H1 (cell line): ENCODE measurements at regions not wholly inside any gene's neighbourhood (a gene's known extent, or its start where the extent isn't known, plus 50 kb on each side); places are given as distances from the start of the nearest gene placed in this dataset.

Experiments used
- CTCF ChIA-PET: fragments of 300-600 bp; sonication (Branson Sonifier 250); formaldehyde crosslinking; loops from one replicate; lab custom pipeline; 2021; ENCODE audit not compliant: partially characterized antibody; lab: Charles Lee
- POLR2A ChIA-PET: fragments of 300-600 bp; sonication (Branson Sonifier 250); formaldehyde crosslinking; loops from one replicate; lab custom pipeline; 2021; ENCODE audit warnings: inconsistent platforms; ENCODE audit not compliant: partially characterized antibody; lab: Charles Lee
- DNase-seq, 2 experiments: peaks; one replicate each; pipeline versions ENCODE4 v3.0.0 to v3.0.0-alpha.2; 2010 to 2022; ENCODE audit warnings: low spot score in 2 of 2, low read depth in 1 of 2, mixed read lengths in 1 of 2
- FAIRE-seq: peaks from 2 replicates; lab custom pipeline; 2011; peaks lifted over from hg19 to GRCh38; lab: Jason Lieb, UNC
- H2AFZ ChIP-seq: 2 replicates; pipeline ENCODE4 v1.8.1; 2012; ENCODE audit warnings: low read length, inconsistent platforms
- H2AK5ac ChIP-seq: 2 replicates; pipeline ENCODE4 v1.6.1; 2013; ENCODE audit warnings: low read depth, low read length
- H2BK120ac ChIP-seq: replicated peaks from 2 replicates; pipeline ENCODE3; 2013; ENCODE audit warnings: low read depth, low read length, inconsistent platforms
- H2BK12ac ChIP-seq: 2 replicates; pipeline ENCODE4 v1.6.1; 2013; ENCODE audit warnings: low read depth, low read length
- H2BK15ac ChIP-seq: 2 replicates; pipeline ENCODE4 v1.6.1; 2013; ENCODE audit warnings: low read length
- H2BK20ac ChIP-seq: 2 replicates; pipeline ENCODE4 v1.6.1; 2013; ENCODE audit warnings: low read length
- H2BK5ac ChIP-seq: 2 replicates; pipeline ENCODE4 v1.6.1; 2013; ENCODE audit warnings: low read depth, low read length
- H3K14ac ChIP-seq: 2 replicates; pipeline ENCODE4 v1.6.1; 2013; ENCODE audit warnings: inconsistent platforms; ENCODE audit not compliant: insufficient read length
- H3K18ac ChIP-seq: 2 replicates; pipeline ENCODE4 v1.6.1; 2013; ENCODE audit warnings: low read length; ENCODE audit errors: extremely low read depth
- H3K23ac ChIP-seq: 2 replicates; pipeline ENCODE4 v1.6.1; 2013; ENCODE audit warnings: inconsistent platforms; ENCODE audit not compliant: insufficient read length
- H3K23me2 ChIP-seq: 2 replicates; pipeline ENCODE4 v1.6.1; 2013; ENCODE audit warnings: low read depth, low read length
- H3K27ac ChIP-seq: 2 replicates; pipeline ENCODE4 v1.6.1; 2011; ENCODE audit warnings: low read depth, low read length, inconsistent platforms
- H3K27me3 ChIP-seq, 4 experiments: replicated peaks in 1 of 4; 1 replicate in 1 of 4; 2 replicates in 3 of 4; pipeline versions ENCODE4 v1.6.1 to v1.8.1; 2011 to 2013; ENCODE audit warnings: low read length in 3 of 4, mild to moderate bottlenecking in 3 of 4, inconsistent platforms in 2 of 4, mixed read lengths in 2 of 4, moderate library complexity in 1 of 4; ENCODE audit not compliant: control insufficient read depth in 3 of 4, insufficient read depth in 3 of 4; ENCODE audit errors: extremely low read depth in 1 of 4
- H3K36me3 ChIP-seq, 4 experiments: 2 replicates each; pipeline versions ENCODE4 v1.6.1 to v1.8.1; 2011 to 2013; ENCODE audit warnings: mild to moderate bottlenecking in 4 of 4, low read length in 3 of 4, moderate library complexity in 2 of 4, control low read depth in 1 of 4, inconsistent platforms in 1 of 4; ENCODE audit not compliant: insufficient read depth in 4 of 4, control insufficient read depth in 2 of 4
- H3K4ac ChIP-seq: replicated peaks from 2 replicates; pipeline ENCODE3; 2013; ENCODE audit warnings: low read length, low read depth, mixed read lengths, inconsistent platforms; ENCODE audit not compliant: insufficient read length
- H3K4me1 ChIP-seq, 4 experiments: replicated peaks in 1 of 4; 1 replicate in 1 of 4; 2 replicates in 3 of 4; pipeline versions ENCODE4 v1.6.1 to v1.8.1; 2011 to 2013; ENCODE audit warnings: low read length in 3 of 4, inconsistent platforms in 2 of 4, mixed read lengths in 1 of 4; ENCODE audit not compliant: insufficient read depth in 4 of 4, control insufficient read depth in 3 of 4
- H3K4me2 ChIP-seq, 2 experiments: 2 replicates each; pipeline versions ENCODE4 v1.6.1 to v1.8.1; 2011 to 2013; ENCODE audit warnings: low read depth in 2 of 2, low read length in 2 of 2, control low read depth in 1 of 2, inconsistent platforms in 1 of 2, mild to moderate bottlenecking in 1 of 2; ENCODE audit not compliant: insufficient read depth in 1 of 2
- H3K4me3 ChIP-seq, 4 experiments: fragments of 200-600, 300-600 bp in 1 of 4; sonication (generic), shearing (Covaris generic), sonication (Bioruptor Twin) in 1 of 4; 2 replicates each; pipeline versions ENCODE4 v1.5.1 to v1.8.1; 2011 to 2016; ENCODE audit warnings: low read length in 4 of 4, low read depth in 3 of 4, control low read depth in 2 of 4, inconsistent platforms in 2 of 4, mild to moderate bottlenecking in 2 of 4, mixed read lengths in 1 of 4, moderate library complexity in 1 of 4; ENCODE audit not compliant: insufficient read depth in 2 of 4; ENCODE audit errors: extremely low read depth in 1 of 4
- H3K56ac ChIP-seq: replicated peaks from 2 replicates; pipeline ENCODE3; 2013; ENCODE audit warnings: low read depth, mild to moderate bottlenecking, mixed read lengths, low read length, inconsistent platforms; ENCODE audit not compliant: insufficient read length
- H3K79me1 ChIP-seq: 2 replicates; pipeline ENCODE4 v1.6.1; 2013; ENCODE audit warnings: low read depth, low read length, control low read depth
- H3K79me2 ChIP-seq, 2 experiments: 2 replicates each; pipeline versions ENCODE4 v1.6.1 to v1.8.1; 2012 to 2013; ENCODE audit warnings: low read length in 2 of 2, mild to moderate bottlenecking in 2 of 2, inconsistent platforms in 1 of 2; ENCODE audit not compliant: insufficient read depth in 2 of 2, control insufficient read depth in 1 of 2
- H3K9ac ChIP-seq, 4 experiments: replicated peaks in 1 of 4; 1 replicate in 1 of 4; 2 replicates in 3 of 4; pipeline versions ENCODE4 v1.6.1 to v1.8.1; 2011 to 2013; ENCODE audit warnings: low read depth in 3 of 4, low read length in 3 of 4, control low read depth in 2 of 4, mild to moderate bottlenecking in 2 of 4, moderate library complexity in 2 of 4, inconsistent platforms in 1 of 4; ENCODE audit errors: extremely low read depth in 1 of 4
- H3K9me3 ChIP-seq, 2 experiments: 2 replicates each; pipeline versions ENCODE4 v1.6.1 to v1.8.1; 2012 to 2013; ENCODE audit warnings: mild to moderate bottlenecking in 2 of 2, moderate library complexity in 2 of 2, control low read depth in 1 of 2, inconsistent platforms in 1 of 2, low read depth in 1 of 2, low read length in 1 of 2, mixed read lengths in 1 of 2; ENCODE audit not compliant: insufficient read depth in 2 of 2
- H4K20me1 ChIP-seq, 2 experiments: replicated peaks in 1 of 2; 2 replicates each; pipeline versions ENCODE3 to v1.8.1; 2011 to 2013; ENCODE audit warnings: inconsistent platforms in 2 of 2, low read length in 2 of 2, mild to moderate bottlenecking in 1 of 2; ENCODE audit not compliant: insufficient read depth in 2 of 2, control insufficient read depth in 1 of 2
- H4K5ac ChIP-seq: 2 replicates; pipeline ENCODE4 v1.6.1; 2013; ENCODE audit warnings: low read length, low read depth, mixed read lengths, inconsistent platforms; ENCODE audit not compliant: insufficient read length
- H4K8ac ChIP-seq: 2 replicates; pipeline ENCODE4 v1.8.0; 2013; ENCODE audit warnings: mild to moderate bottlenecking, moderate library complexity, low read length, inconsistent platforms; ENCODE audit not compliant: insufficient read depth; ENCODE audit errors: extremely low read depth
- H4K91ac ChIP-seq: replicated peaks from 2 replicates; pipeline ENCODE3; 2013; ENCODE audit warnings: low read length, mixed read lengths, inconsistent platforms; ENCODE audit not compliant: insufficient read length
- ATF2 ChIP-seq: IDR thresholded peaks from 2 replicates; pipeline ENCODE4 v1.6.1; 2012; ENCODE audit warnings: low read length, inconsistent platforms
- CBX8 ChIP-seq: fragments of 300-800, 300-1000 bp; sonication (generic); IDR thresholded peaks from 2 replicates; pipeline ENCODE4 v1.7.1; 2016; ENCODE audit warnings: low read depth, low read length, borderline replicate concordance
- CEBPB ChIP-seq: IDR thresholded peaks from 2 replicates; pipeline ENCODE4 v1.6.1; 2012; ENCODE audit warnings: low read depth, low read length
- HDAC6 ChIP-seq: IDR thresholded peaks from one replicate; pipeline ENCODE4 v1.7.1; 2012; ENCODE audit warnings: low read depth, mild to moderate bottlenecking, inconsistent platforms, low read length, moderate library complexity
- POU5F1 ChIP-seq: IDR thresholded peaks from 2 replicates; pipeline ENCODE4 v1.6.1; 2011; ENCODE audit warnings: low read depth, mild to moderate bottlenecking, low read length, moderate library complexity
- TAF7 ChIP-seq: optimal IDR thresholded peaks from 2 replicates; pipeline ENCODE3; 2011; ENCODE audit warnings: low read depth, mild to moderate bottlenecking, inconsistent platforms, low read length, moderate library complexity, borderline replicate concordance
- TCF12 ChIP-seq: IDR thresholded peaks from 2 replicates; pipeline ENCODE4 v1.6.1; 2011; ENCODE audit warnings: low read depth, mild to moderate bottlenecking, low read length
- WGBS, 2 experiments: shearing (Covaris generic) in 1 of 2; methylation state at CpG; one replicate each; pipeline versions ENCODE4 v1.1.6 to v1.1.7; 2013 to 2015; ENCODE audit warnings: low lambda C conversion rate in 2 of 2, mixed read lengths in 2 of 2, inconsistent platforms in 1 of 2, low coverage in 1 of 2, missing lambda C conversion rate in 1 of 2; ENCODE audit not compliant: insufficient replicate concordance in 2 of 2, insufficient coverage in 1 of 2, insufficient read length in 1 of 2; ENCODE audit errors: extremely low coverage in 1 of 2, missing lambda C conversion rate in 1 of 2; 5-methylcytosine and 5-hydroxymethylcytosine counted together

GRCh38 chr12:109654357-109654756, 59.3 kb upstream of the FAM222A start:
- Histone ChIP-seq H3K23ac (no peak overlapping the region), H3K18ac (no peak overlapping the region), H2BK12ac (no peak overlapping the region), H3K4me1 (peaks cover 0 to 5% (median 0%) of the 10 kb centered on the region in 4 experiments; a peak in 1 of 7 replicates), H2BK15ac (no peak overlapping the region), H4K91ac (no peak overlapping the region), H3K36me3 (no peaks in the 10 kb centered on the region), H3K56ac (no peak overlapping the region), H3K79me2 (no peaks in the 10 kb centered on the region), H3K27me3 (no peaks in the 10 kb centered on the region; a peak in 1 of 7 replicates), H3K27ac (no peak overlapping the region), H3K79me1 (no peaks in the 10 kb centered on the region), H4K5ac (no peak overlapping the region), H3K9me3 (no peaks in the 10 kb centered on the region), H2BK20ac (no peak overlapping the region), H4K20me1 (no peaks in the 10 kb centered on the region), H3K4me3 (no peak overlapping the region), H2AK5ac (peak overlapping the region; percentile 16; the same call in 1 of the 2 replicates), H3K14ac (no peak overlapping the region), H3K23me2 (no peaks in the 10 kb centered on the region), H2BK5ac (no peak overlapping the region), H2AFZ (no peak overlapping the region), H2BK120ac (no peak overlapping the region), H3K9ac (no peak overlapping the region), H3K4me2 (no peak overlapping the region), H4K8ac (no peak overlapping the region; the same call in 1 of the 2 replicates), H3K4ac (no peak overlapping the region)
- POLR2A ChIA-PET = no interaction called here
- 87% methylated on average over 13 of the region's 13 CpGs; no CpG with 5 or more reads in 1 of the 2 experiments for WGBS, 2 experiments
- TF ChIP-seq HDAC6 (no peak), POU5F1 (no peak), ATF2 (no peak), TAF7 (no peak), CBX8 (no peak), TCF12 (no peak), CEBPB (no peak)
- FAIRE-seq (no peak), DNase-seq (no peak)
- CTCF ChIA-PET = interaction anchor here (1.1 to 2.3 kb wide), 4 partner anchors 22 to 221 kb away, joined by 3 to 6 read pairs (median 4); no protein-coding TSS in a partner anchor
